GM12878 (cell line): ENCODE measurements at regions not wholly inside any gene's neighbourhood (a gene's known extent, or its start where the extent isn't known, plus 50 kb on each side); places are given as distances from the start of the nearest gene placed in this dataset.

Source experiments
- ATAC-seq: fragments of 200-7000 bp; cut with Tn5 transposase; 3 replicates; pipeline ENCODE4 v1.9.1; 2020; ENCODE audit warnings: mild to moderate bottlenecking, moderate library complexity
- BruUV-seq: library from RNA; stranded (reverse); fragments of 400-500 nt; replicated peaks from 2 replicates; lab custom pipeline; 2021; lab: Mats Ljungman, UMichigan
- CTCF ChIA-PET: fragments of 300-600 bp; sonication (Branson Sonifier 250); formaldehyde crosslinking; extraction: SDS; loops from one replicate; lab custom pipeline; 2021; ENCODE audit warnings: inconsistent platforms; lab: Yijun Ruan, JAX
- POLR2A ChIA-PET: fragments of 350-600 bp; formaldehyde crosslinking; extraction: SDS; loops from one replicate; lab custom pipeline; 2021; ENCODE audit warnings: inconsistent platforms; lab: Charles Lee
- RAD21 ChIA-PET: fragments of 300-600 bp; sonication (Branson Sonifier 250); formaldehyde crosslinking; loops from one replicate; lab custom pipeline; 2023; ENCODE audit warnings: antibody characterized with exemption; ENCODE audit not compliant: unreplicated experiment; lab: Charles Lee
- SMC1A ChIA-PET: fragments of 300-600 bp; sonication (Branson Sonifier 250); formaldehyde crosslinking; loops from one replicate; lab custom pipeline; 2023; ENCODE audit not compliant: unreplicated experiment, uncharacterized antibody; lab: Charles Lee
- DNase-seq: peaks from one replicate; pipeline ENCODE4 v3.0.0-alpha.2; 2011; ENCODE audit warnings: low read depth, low spot score
- FAIRE-seq: peaks from 3 replicates; lab custom pipeline; 2011; peaks lifted over from hg19 to GRCh38; lab: Jason Lieb, UNC
- H2AFZ ChIP-seq: 2 replicates; pipeline ENCODE4 v1.6.0; 2011; ENCODE audit warnings: low read depth, low read length, control low read depth; ENCODE audit not compliant: control insufficient read depth
- H3K27ac ChIP-seq: 2 replicates; pipeline ENCODE4 v1.5.1; 2011; ENCODE audit warnings: control low read depth; ENCODE audit not compliant: control insufficient read depth, insufficient read depth
- H3K27me3 ChIP-seq, 2 experiments: replicated peaks in 1 of 2; 2 replicates each; pipeline versions ENCODE4 v1.6.0 to v1.6.1; 2011; ENCODE audit warnings: low read length in 1 of 2; ENCODE audit not compliant: control insufficient read depth in 2 of 2, insufficient read depth in 2 of 2
- H3K36me3 ChIP-seq, 2 experiments: 2 replicates each; pipeline ENCODE4 v1.5.1; 2011; ENCODE audit warnings: low read length in 1 of 2; ENCODE audit not compliant: control insufficient read depth in 2 of 2, insufficient read depth in 2 of 2
- H3K4me1 ChIP-seq: 2 replicates; pipeline ENCODE4 v1.6.1; 2011; ENCODE audit warnings: mild to moderate bottlenecking, low read length, moderate library complexity, mixed read lengths; ENCODE audit not compliant: control insufficient read depth, insufficient read depth
- H3K4me2 ChIP-seq: 2 replicates; pipeline ENCODE4 v1.6.0; 2011; ENCODE audit warnings: control low read depth; ENCODE audit not compliant: control insufficient read depth, insufficient read depth
- H3K4me3 ChIP-seq: fragments of 200-600 bp; sonication (generic); 2 replicates; pipeline ENCODE4 v1.5.1; 2016
- H3K79me2 ChIP-seq: 2 replicates; pipeline ENCODE4 v1.6.0; 2011; ENCODE audit warnings: low read length; ENCODE audit not compliant: control insufficient read depth, insufficient read depth
- H3K9ac ChIP-seq: 2 replicates; pipeline ENCODE4 v1.8.0; 2011; ENCODE audit warnings: low read length, control low read depth, mixed read lengths; ENCODE audit not compliant: control insufficient read depth, insufficient read depth
- H3K9me3 ChIP-seq: replicated peaks from 3 replicates; pipeline ENCODE4 v1.5.1; 2011; ENCODE audit warnings: mild to moderate bottlenecking, low read length; ENCODE audit not compliant: control insufficient read depth, insufficient read depth
- H4K20me1 ChIP-seq: 2 replicates; pipeline ENCODE4 v1.6.0; 2011; ENCODE audit not compliant: control insufficient read depth, insufficient read depth
- CREM ChIP-seq: IDR thresholded peaks from 2 replicates; pipeline ENCODE4 v1.6.1; 2014; ENCODE audit warnings: antibody characterized with exemption, low read depth
- DPF2 ChIP-seq: fragments of 450-650 bp; IDR thresholded peaks from 2 replicates; pipeline ENCODE4 v1.6.1; 2017; ENCODE audit warnings: mild to moderate bottlenecking
- ESRRA ChIP-seq: IDR thresholded peaks from 2 replicates; pipeline ENCODE4 v1.6.1; 2012; ENCODE audit warnings: mild to moderate bottlenecking, low read length, improper control_type of control experiment
- FOXM1 ChIP-seq: IDR thresholded peaks from 2 replicates; pipeline ENCODE4 v1.6.1; 2012; ENCODE audit warnings: low read depth, mild to moderate bottlenecking, inconsistent platforms, low read length, moderate library complexity
- POLR2A ChIP-seq: IDR thresholded peaks from 2 replicates; pipeline ENCODE4 v1.6.1; 2011; ENCODE audit warnings: low read depth, mild to moderate bottlenecking, low read length
- POLR2AphosphoS5 ChIP-seq: IDR thresholded peaks from 2 replicates; pipeline ENCODE4 v1.6.1; 2011; ENCODE audit warnings: mild to moderate bottlenecking, low read length, inconsistent platforms
- STAT3 ChIP-seq: IDR thresholded peaks from 2 replicates; pipeline ENCODE4 v1.6.1; 2011; ENCODE audit warnings: low read depth, low read length, improper control_type of control experiment
- SUPT20H ChIP-seq: IDR thresholded peaks from 2 replicates; pipeline ENCODE4 v1.6.1; 2011; ENCODE audit warnings: low read depth, mild to moderate bottlenecking, low read length, moderate library complexity, borderline replicate concordance; ENCODE audit not compliant: control insufficient read depth
- YBX1 ChIP-seq: fragments of 450-650 bp; IDR thresholded peaks from 2 replicates; pipeline ENCODE4 v1.6.1; 2016; ENCODE audit warnings: antibody characterized with exemption
- ZBED1 ChIP-seq: IDR thresholded peaks from 2 replicates; pipeline ENCODE4 v1.6.1; 2016; ENCODE audit warnings: borderline replicate concordance
- ZSCAN29 ChIP-seq: fragments of 450-650 bp; IDR thresholded peaks from 2 replicates; pipeline ENCODE4 v1.6.1; 2017; ENCODE audit warnings: mild to moderate bottlenecking, moderate library complexity
- WGBS: methylation state at CpG from one replicate; pipeline ENCODE4 v1.1.6; 2016; ENCODE audit warnings: low lambda C conversion rate; ENCODE audit not compliant: insufficient replicate concordance, insufficient coverage; ENCODE audit errors: missing lambda C conversion rate; 5-methylcytosine and 5-hydroxymethylcytosine counted together
- in situ Hi-C: fragments of 300-500 bp; cut with MboI; formaldehyde crosslinking; loops from 9 replicates; pipeline ENCODE4 v1.14.3; 2018; ENCODE audit warnings: mixed read lengths
- intact Hi-C: fragments of 100-400 bp; cut with micrococcal nuclease; formaldehyde crosslinking; loops from one replicate; pipeline ENCODE4 v1.14.2; 2022; ENCODE audit not compliant: unreplicated experiment
- TF ChIP-seq, protein P1 (sequence below): IDR thresholded peaks from 2 replicates; pipeline ENCODE4 v1.6.1; 2011; ENCODE audit warnings: low read depth, mild to moderate bottlenecking, low read length, moderate library complexity, borderline replicate concordance; ENCODE audit errors: extremely low read depth

DNA sequence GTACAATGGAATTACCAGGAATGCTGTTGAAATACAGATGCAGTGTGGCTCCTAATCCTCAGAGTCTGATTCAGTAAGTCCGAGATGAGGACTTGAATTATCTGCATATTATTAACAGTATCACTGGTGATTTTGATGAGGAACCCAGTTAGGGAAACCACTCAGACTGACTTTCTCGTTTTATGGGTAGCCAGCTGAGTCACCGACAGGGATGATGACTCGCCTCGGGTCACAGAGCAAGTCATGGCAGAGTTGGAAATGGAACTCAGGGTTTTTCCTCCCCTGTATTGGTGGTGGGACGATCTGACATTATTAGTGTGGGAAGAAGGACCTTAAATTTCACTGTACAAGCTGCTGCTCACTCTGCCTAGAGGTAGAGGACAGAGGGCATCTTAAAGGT, 51.3 kb downstream of the RTL9 start:
- ChIA-PET RAD21 (interaction anchor here (0.9 to 9.3 kb wide), 6 partner anchors 87 to 264 kb away, joined by 3 to 130 read pairs (median 6); no protein-coding TSS in a partner anchor), CTCF (interaction anchor here (2.2 to 23.1 kb wide), 4 partner anchors 10 to 263 kb away, joined by 5 to 792 read pairs (median 72); no protein-coding TSS in a partner anchor), SMC1A (interaction anchor here (0.9 to 18.9 kb wide), 6 partner anchors 9 to 262 kb away, joined by 3 to 289 read pairs (median 11); no protein-coding TSS in a partner anchor), POLR2A (interaction anchor here (1.6 kb wide), 1 partner anchor 255 kb away, joined by 3 read pairs; no protein-coding TSS in a partner anchor)
- Histone ChIP-seq H3K79me2 (no peaks in the 10 kb centered on the region), H2AFZ (no peak overlapping the region), H4K20me1 (no peaks in the 10 kb centered on the region), H3K4me1 (peaks cover 5% of the 10 kb centered on the region), H3K4me2 (no peak overlapping the region), H3K9me3 (no peaks in the 10 kb centered on the region), H3K27me3 (no peaks in the 10 kb centered on the region), H3K27ac (no peak overlapping the region), H3K4me3 (no peak overlapping the region), H3K36me3 (no peaks in the 10 kb centered on the region), H3K9ac (no peak overlapping the region)
- TF ChIP-seq DPF2 (no peak), ZBED1 (no peak), POLR2A (no peak), YBX1 (no peak), POLR2AphosphoS5 (no peak), STAT3 (no peak), CREM (no peak), ESRRA (no peak), FOXM1 (no peak), ZSCAN29 (no peak), SUPT20H (no peak)
- TF ChIP-seq, protein P1, sequence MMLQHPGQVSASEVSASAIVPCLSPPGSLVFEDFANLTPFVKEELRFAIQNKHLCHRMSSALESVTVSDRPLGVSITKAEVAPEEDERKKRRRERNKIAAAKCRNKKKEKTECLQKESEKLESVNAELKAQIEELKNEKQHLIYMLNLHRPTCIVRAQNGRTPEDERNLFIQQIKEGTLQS, result no peak
- FAIRE-seq, result no peak
- intact Hi-C loops, result loop anchor here (5.0 kb wide), 1 partner anchor 93 kb away; the partner anchor contains the start of gene AMMECR1
- in situ Hi-C loops, result loop anchor here (5.0 kb wide), 1 partner anchor 248 kb away; no protein-coding TSS in a partner anchor
- 8% methylated on average over 6 of the region's 6 CpGs for WGBS
- no peak for ATAC-seq
- BruUV-seq, result no TSS peak
- DNase-seq, result no peak
